Colonic mucosa (tissue), 4 donors: ENCODE measurements at regions not wholly inside any gene's neighbourhood (a gene's known extent, or its start where the extent isn't known, plus 50 kb on each side); places are given as distances from the start of the nearest gene placed in this dataset.

Experiments used
- DNase-seq: peaks from one replicate; pipeline ENCODE4 v3.0.0-alpha.2; 2020
- H3K27ac ChIP-seq: fragments of 200-600 bp; one replicate; pipeline ENCODE4 v1.8.0; 2021
- H3K27me3 ChIP-seq: fragments of 200-600 bp; one replicate; pipeline ENCODE4 v1.8.0; 2021
- H3K36me3 ChIP-seq: fragments of 200-600 bp; one replicate; pipeline ENCODE4 v1.8.0; 2021
- H3K4me1 ChIP-seq: fragments of 200-600 bp; one replicate; pipeline ENCODE4 v1.8.0; 2021; ENCODE audit warnings: mild to moderate bottlenecking
- H3K4me3 ChIP-seq: fragments of 200-600 bp; one replicate; pipeline ENCODE4 v1.8.0; 2021
- H3K9ac ChIP-seq, 2 donors: one replicate each; pipeline ENCODE4 v1.7.0; 2013; ENCODE audit warnings: control low read depth in 2 of 2, low read depth in 2 of 2, low read length in 2 of 2
- H3K9me3 ChIP-seq: fragments of 200-600 bp; one replicate; pipeline ENCODE4 v1.8.0; 2021
- CTCF ChIP-seq: fragments of 200-600 bp; IDR thresholded peaks from one replicate; pipeline ENCODE4 v1.8.0; 2022; ENCODE audit warnings: antibody characterized with exemption, mild to moderate bottlenecking
- intact Hi-C: fragments of 100-400 bp; cut with DNase I; formaldehyde crosslinking; loops from one replicate; pipeline ENCODE4 v1.14.1; 2022
- donor health status: healthy.
- donor health status: DM: no; HTN: no; CAD: no.
- donor health status: DM: no; HTN: no; CAD: no.

GRCh38 chr1:80582980-80583379 lies 1217.8 kb upstream of the ADGRL2 start:
- intact Hi-C loops: no loop called here
- TF ChIP-seq CTCF: no peak
- H3K27me3 ChIP-seq: no peaks in the 10 kb centered on the region
- no peak overlapping the region for H3K27ac ChIP-seq
- H3K9ac ChIP-seq: no peak overlapping the region
- no peak overlapping the region for H3K4me3 ChIP-seq
- H3K9me3 ChIP-seq: no peaks in the 10 kb centered on the region
- no peak for DNase-seq
- H3K36me3 ChIP-seq: no peaks in the 10 kb centered on the region
- H3K4me1 ChIP-seq: no peaks in the 10 kb centered on the region

- Histone ChIP-seq H3K27me3 (no peaks in the 10 kb centered on the region), H3K27ac (no peak overlapping the region), H3K9me3 (no peaks in the 10 kb centered on the region), H3K36me3 (no peaks in the 10 kb centered on the region), H3K4me1 (no peaks in the 10 kb centered on the region), H3K9ac (no peak overlapping the region), H3K4me3 (no peak overlapping the region)
- no peak for TF ChIP-seq CTCF
- intact Hi-C loops: no loop called here
- no peak for DNase-seq
Observed at GRCh38 chr1:80579055-80579454, 1221.7 kb upstream of the ADGRL2 start.

GRCh38 chr1:80566867-80567266 lies 1233.9 kb upstream of the ADGRL2 start:
- Histone ChIP-seq H3K9ac (no peak overlapping the region), H3K9me3 (no peaks in the 10 kb centered on the region), H3K36me3 (no peaks in the 10 kb centered on the region), H3K4me3 (no peak overlapping the region), H3K27ac (no peak overlapping the region), H3K27me3 (no peaks in the 10 kb centered on the region), H3K4me1 (no peaks in the 10 kb centered on the region)
- DNase-seq: no peak
- no peak for TF ChIP-seq CTCF
- intact Hi-C loops: no loop called here

- H3K4me3 ChIP-seq: no peak overlapping the region
- no peaks in the 10 kb centered on the region for H3K9me3 ChIP-seq
- no peak overlapping the region for H3K27ac ChIP-seq
- H3K4me1 ChIP-seq: no peaks in the 10 kb centered on the region
- intact Hi-C loops: no loop called here
- H3K9ac ChIP-seq: no peak overlapping the region
- no peaks in the 10 kb centered on the region for H3K27me3 ChIP-seq
- no peak for TF ChIP-seq CTCF
- DNase-seq: no peak
- no peaks in the 10 kb centered on the region for H3K36me3 ChIP-seq
Observed at GRCh38 chr1:80566123-80566522, 1234.6 kb upstream of the ADGRL2 start.

- no peak overlapping the region for H3K4me3 ChIP-seq
- no peak overlapping the region for H3K27ac ChIP-seq
- no peak overlapping the region for H3K9ac ChIP-seq
- no peak for DNase-seq
- intact Hi-C loops: no loop called here
- no peaks in the 10 kb centered on the region for H3K27me3 ChIP-seq
- no peak for TF ChIP-seq CTCF
- no peaks in the 10 kb centered on the region for H3K4me1 ChIP-seq
- no peaks in the 10 kb centered on the region for H3K9me3 ChIP-seq
- no peaks in the 10 kb centered on the region for H3K36me3 ChIP-seq
Observed at GRCh38 chr1:80565406-80565805, 1235.3 kb upstream of the ADGRL2 start.

GRCh38 chr1:80542231-80542630 lies 1258.5 kb upstream of the ADGRL2 start:
- H3K4me3 ChIP-seq: no peak overlapping the region
- no peaks in the 10 kb centered on the region for H3K4me1 ChIP-seq
- no peak for DNase-seq
- intact Hi-C loops: no loop called here
- no peaks in the 10 kb centered on the region for H3K36me3 ChIP-seq
- H3K27me3 ChIP-seq: no peaks in the 10 kb centered on the region
- no peak overlapping the region for H3K9ac ChIP-seq
- no peaks in the 10 kb centered on the region for H3K9me3 ChIP-seq
- no peak for TF ChIP-seq CTCF
- no peak overlapping the region for H3K27ac ChIP-seq
